ENCODE measurements at regions not wholly inside any gene's neighbourhood (a gene's known extent, or its start where the extent isn't known, plus 50 kb on each side); places are given as distances from the start of the nearest gene placed in this dataset.

GRCh38 chr6:170480050-170480692 lies 72.9 kb downstream of the PSMB1 start:
- TF ChIP-seq CTCF (IDR thresholded peaks at IDR 0.05; ENCODE audit: insufficient read depth, low read length), result no peak
- TF ChIP-seq POLR2AphosphoS5 (IDR thresholded peaks at IDR 0.05; ENCODE audit: low read depth), result no peak
- no peak for TF ChIP-seq REST (IDR thresholded peaks at IDR 0.05; ENCODE audit: insufficient replicate concordance, low read depth)
- no peak for TF ChIP-seq SPI1 (IDR thresholded peaks at IDR 0.05; ENCODE audit: borderline replicate concordance, low read depth)

Data from HL-60 (cell line).